ENCODE measurements at regions not wholly inside any gene's neighbourhood (a gene's known extent, or its start where the extent isn't known, plus 50 kb on each side); places are given as distances from the start of the nearest gene placed in this dataset.

GRCh38 chr20:52610749-52611148 is 361.4 kb upstream of the TSHZ2 start:
- ATAC-seq (ENCODE audit: low read depth): no peak
- no peaks in the 10 kb centered on the region for H3K36me3 ChIP-seq (replicated peaks in 1 of 2; ENCODE audit: control extremely low read depth in 1 of 2, control insufficient read depth in 1 of 2, extremely low read depth in 1 of 2, insufficient read depth in 2 of 2, low read length in 1 of 2)
- no peaks in the 10 kb centered on the region for H3K79me2 ChIP-seq (ENCODE audit: control insufficient read depth, insufficient read depth, low read length)
- intact Hi-C loops (cut with micrococcal nuclease): no loop called here
- no peaks in the 10 kb centered on the region for H3K4me1 ChIP-seq (ENCODE audit: control insufficient read depth in 2 of 2, insufficient read depth in 2 of 2, low read length in 2 of 2)
- H3K4me3 Mint-ChIP-seq: no peak overlapping the region
- no peak overlapping the region for H3K4me3 ChIP-seq (ENCODE audit: control extremely low read depth in 1 of 5, extremely low read depth in 1 of 5, insufficient read depth in 1 of 5, low read depth in 2 of 5, low read length in 4 of 5)
- no peak overlapping the region for H2AFZ ChIP-seq (ENCODE audit: insufficient read depth, low read depth, low read length, poor library complexity, severe bottlenecking)
- no peak overlapping the region for H3K9ac ChIP-seq (ENCODE audit: low read length)
- no peak for DNase-seq
- H3K27me3 Mint-ChIP-seq: peaks cover 3% of the 10 kb centered on the region
- no peak overlapping the region for H3K27ac ChIP-seq (ENCODE audit: low read length in 2 of 2)
- peaks cover 0 to 1% (median 0%) of the 10 kb centered on the region in 3 donors for H3K9me3 ChIP-seq (ENCODE audit: control extremely low read depth in 1 of 3, control insufficient read depth in 2 of 3, insufficient read depth in 1 of 3, low read length in 2 of 3)
- ChIA-PET POLR2A (no interaction called here), CTCF (no interaction called here)
- H4K20me1 ChIP-seq (ENCODE audit: control insufficient read depth, insufficient read depth, low read length, poor library complexity, severe bottlenecking): no peaks in the 10 kb centered on the region
- H3K9me3 Mint-ChIP-seq (ENCODE audit: insufficient read depth): no peaks in the 10 kb centered on the region
- TF ChIP-seq CTCF (IDR thresholded peaks at IDR 0.05): no peak
- TF ChIP-seq EZH2 (IDR thresholded peaks at IDR 0.05; ENCODE audit: borderline replicate concordance, insufficient read depth, low read depth, low read length, poor library complexity, severe bottlenecking): no peak
- no peak overlapping the region for H3K27ac Mint-ChIP-seq
- peaks cover 0 to 2% (median 0%) of the 10 kb centered on the region in 4 experiments for H3K27me3 ChIP-seq (replicated peaks in 1 of 4; ENCODE audit: control extremely low read depth in 1 of 4, control insufficient read depth in 3 of 4, insufficient read depth in 4 of 4, low read length in 3 of 4)
- no peak overlapping the region for H3K4me2 ChIP-seq (replicated peaks; ENCODE audit: low read depth, low read length, poor library complexity, severe bottlenecking)
- no peaks in the 10 kb centered on the region for H3K4me1 Mint-ChIP-seq

GRCh38 chr20:52601295-52601971 is 370.7 kb upstream of the TSHZ2 start:
- Histone ChIP-seq H3K9ac (ENCODE audit: low read length) (no peak overlapping the region), H4K20me1 (ENCODE audit: control insufficient read depth, insufficient read depth, low read length, poor library complexity, severe bottlenecking) (no peaks in the 10 kb centered on the region), H3K27ac (ENCODE audit: low read length in 2 of 2) (no peak overlapping the region), H3K36me3 (replicated peaks in 1 of 2; ENCODE audit: control extremely low read depth in 1 of 2, control insufficient read depth in 1 of 2, extremely low read depth in 1 of 2, insufficient read depth in 2 of 2, low read length in 1 of 2) (no peaks in the 10 kb centered on the region), H2AFZ (ENCODE audit: insufficient read depth, low read depth, low read length, poor library complexity, severe bottlenecking) (no peak overlapping the region), H3K4me2 (replicated peaks; ENCODE audit: low read depth, low read length, poor library complexity, severe bottlenecking) (no peak overlapping the region), H3K4me1 (ENCODE audit: control insufficient read depth in 2 of 2, insufficient read depth in 2 of 2, low read length in 2 of 2) (no peaks in the 10 kb centered on the region), H3K4me3 (ENCODE audit: control extremely low read depth in 1 of 5, extremely low read depth in 1 of 5, insufficient read depth in 1 of 5, low read depth in 2 of 5, low read length in 4 of 5) (no peak overlapping the region), H3K79me2 (ENCODE audit: control insufficient read depth, insufficient read depth, low read length) (no peaks in the 10 kb centered on the region), H3K27me3 (replicated peaks in 1 of 4; ENCODE audit: control extremely low read depth in 1 of 4, control insufficient read depth in 3 of 4, insufficient read depth in 4 of 4, low read length in 3 of 4) (no peaks in the 10 kb centered on the region), H3K9me3 (ENCODE audit: control extremely low read depth in 1 of 3, control insufficient read depth in 2 of 3, insufficient read depth in 1 of 3, low read length in 2 of 3) (peaks cover 0 to 4% (median 0%) of the 10 kb centered on the region in 3 donors)
- ATAC-seq (ENCODE audit: low read depth): no peak
- Mint-ChIP-seq H3K4me3 (no peak overlapping the region), H3K4me1 (no peaks in the 10 kb centered on the region), H3K9me3 (ENCODE audit: insufficient read depth) (peaks cover 4% of the 10 kb centered on the region), H3K27ac (no peak overlapping the region), H3K27me3 (peaks cover 5% of the 10 kb centered on the region)
- POLR2A ChIA-PET: no interaction called here
- TF ChIP-seq EZH2 (IDR thresholded peaks at IDR 0.05; ENCODE audit: borderline replicate concordance, insufficient read depth, low read depth, low read length, poor library complexity, severe bottlenecking) (no peak), CTCF (IDR thresholded peaks at IDR 0.05) (no peak)
- intact Hi-C loops (cut with micrococcal nuclease): no loop called here
- WGBS (ENCODE audit: insufficient coverage): 54% methylated on average over 2 of the region's 4 CpGs
- DNase-seq: no peak
- CTCF ChIA-PET: no interaction called here
